ENCODE measurements at regions not wholly inside any gene's neighbourhood (a gene's known extent, or its start where the extent isn't known, plus 50 kb on each side); places are given as distances from the start of the nearest gene placed in this dataset. TPM values are rescaled to one million over a fixed set of nuclear protein-coding genes. Genes with fewer than 3 reads are reported as not detected.

- TF ChIP-seq CTCF (conservative IDR thresholded peaks at IDR 0.05; ENCODE audit: low read depth, low read length) = no peak
- TF ChIP-seq EZH2 (IDR thresholded peaks at IDR 0.05; ENCODE audit: borderline replicate concordance, low read depth, low read length, poor library complexity, severe bottlenecking) = no peak
These were observed 53.7 kb upstream of the PRR20A start for GRCh38 chr13:57087006-57087405.

More at GRCh38 chr13:57087006-57087405, 53.7 kb upstream of the PRR20A start:
- Histone ChIP-seq H3K9me3 (ENCODE audit: low read depth, low read length, poor library complexity, severe bottlenecking) (no peaks in the 10 kb centered on the region), H3K4me3 (ENCODE audit: low read depth, low read length, poor library complexity, severe bottlenecking) (no peak overlapping the region), H3K27me3 (replicated peaks; ENCODE audit: insufficient read depth, low read depth, low read length, poor library complexity) (no peaks in the 10 kb centered on the region), H3K36me3 (ENCODE audit: insufficient read depth, low read length, poor library complexity, severe bottlenecking) (no peaks in the 10 kb centered on the region), H3K4me1 (ENCODE audit: insufficient read depth, low read length, poor library complexity, severe bottlenecking) (no peaks in the 10 kb centered on the region), H3K27ac (ENCODE audit: low read depth, low read length, poor library complexity, severe bottlenecking) (no peak overlapping the region)
- ChIA-PET CTCF (no interaction called here), POLR2A (ENCODE audit: low non-redundant PET) (no interaction called here)
- no TSS peak for BruUV-seq (replicated peaks)
- intact Hi-C loops (cut with micrococcal nuclease; ENCODE audit: unreplicated experiment) = no loop called here
- DNase-seq (ENCODE audit: low spot score) = no peak

Small RNA genes in the stretch of these regions (microRNA-seq; reads per million reads assigned to microRNA genes)
- not detected for gene MIR1297
- not detected for gene MIR5007
